HT-29 (cell line): ENCODE measurements at regions not wholly inside any gene's neighbourhood (a gene's known extent, or its start where the extent isn't known, plus 50 kb on each side); places are given as distances from the start of the nearest gene placed in this dataset.

ENCODE experiments used
- DNase-seq: peaks from one replicate; pipeline ENCODE4 v3.0.0-alpha.2; 2015; ENCODE audit warnings: low spot score

- DNase-seq: no peak
Observed at GRCh38 chr10:44030738-44031137, 354.2 kb downstream of the CXCL12 start.

- no peak for DNase-seq
Observed at GRCh38 chr10:44030132-44030531, 354.8 kb downstream of the CXCL12 start.

- no peak for DNase-seq
Observed at GRCh38 chr10:44028384-44029137, 356.3 kb downstream of the CXCL12 start.

GRCh38 chr10:44024356-44025116 lies 360.4 kb downstream of the CXCL12 start:
- DNase-seq: no peak

- DNase-seq: no peak
Observed at GRCh38 chr10:44023517-44023916, 361.4 kb downstream of the CXCL12 start.

- DNase-seq: no peak
Observed at GRCh38 chr10:44022203-44022602, 362.7 kb downstream of the CXCL12 start.

GRCh38 chr10:44020322-44021111 lies 364.4 kb downstream of the CXCL12 start:
- DNase-seq: no peak

- DNase-seq: no peak
Observed at GRCh38 chr10:44017483-44018145, 367.3 kb downstream of the CXCL12 start.

- no peak for DNase-seq
Observed at GRCh38 chr10:44016589-44017482, 368.1 kb downstream of the CXCL12 start.

GRCh38 chr10:44015702-44016500 lies 367.2 kb upstream of the ZNF32 start:
- DNase-seq: no peak

- no peak for DNase-seq
Observed at GRCh38 chr10:44014644-44015250, 366.1 kb upstream of the ZNF32 start.

- no peak for DNase-seq
Observed at GRCh38 chr10:44013981-44014380, 365.3 kb upstream of the ZNF32 start.

GRCh38 chr10:44012921-44013320 lies 364.2 kb upstream of the ZNF32 start:
- no peak for DNase-seq

GRCh38 chr10:44011603-44011981 lies 362.9 kb upstream of the ZNF32 start:
- DNase-seq: no peak

GRCh38 chr10:44010873-44011602 lies 362.4 kb upstream of the ZNF32 start:
- DNase-seq: no peak

- DNase-seq: no peak
Observed at GRCh38 chr10:44009891-44010632, 361.4 kb upstream of the ZNF32 start.

- no peak for DNase-seq
Observed at GRCh38 chr10:44008917-44009709, 360.4 kb upstream of the ZNF32 start.
